H1 (cell line): ENCODE measurements at regions not wholly inside any gene's neighbourhood (a gene's known extent, or its start where the extent isn't known, plus 50 kb on each side); places are given as distances from the start of the nearest gene placed in this dataset.

ENCODE experiments used
- CTCF ChIA-PET: fragments of 300-600 bp; sonication (Branson Sonifier 250); formaldehyde crosslinking; loops from one replicate; lab custom pipeline; 2021; ENCODE audit not compliant: partially characterized antibody; lab: Charles Lee
- POLR2A ChIA-PET: fragments of 300-600 bp; sonication (Branson Sonifier 250); formaldehyde crosslinking; loops from one replicate; lab custom pipeline; 2021; ENCODE audit warnings: inconsistent platforms; ENCODE audit not compliant: partially characterized antibody; lab: Charles Lee
- DNase-seq, 2 experiments: peaks; one replicate each; pipeline versions ENCODE4 v3.0.0 to v3.0.0-alpha.2; 2010 to 2022; ENCODE audit warnings: low spot score in 2 of 2, low read depth in 1 of 2, mixed read lengths in 1 of 2
- FAIRE-seq: peaks from 2 replicates; lab custom pipeline; 2011; peaks lifted over from hg19 to GRCh38; lab: Jason Lieb, UNC
- H2AFZ ChIP-seq: 2 replicates; pipeline ENCODE4 v1.8.1; 2012; ENCODE audit warnings: low read length, inconsistent platforms
- H2AK5ac ChIP-seq: 2 replicates; pipeline ENCODE4 v1.6.1; 2013; ENCODE audit warnings: low read depth, low read length
- H2BK120ac ChIP-seq: replicated peaks from 2 replicates; pipeline ENCODE3; 2013; ENCODE audit warnings: low read depth, low read length, inconsistent platforms
- H2BK12ac ChIP-seq: 2 replicates; pipeline ENCODE4 v1.6.1; 2013; ENCODE audit warnings: low read depth, low read length
- H2BK15ac ChIP-seq: 2 replicates; pipeline ENCODE4 v1.6.1; 2013; ENCODE audit warnings: low read length
- H2BK20ac ChIP-seq: 2 replicates; pipeline ENCODE4 v1.6.1; 2013; ENCODE audit warnings: low read length
- H2BK5ac ChIP-seq: 2 replicates; pipeline ENCODE4 v1.6.1; 2013; ENCODE audit warnings: low read depth, low read length
- H3K14ac ChIP-seq: 2 replicates; pipeline ENCODE4 v1.6.1; 2013; ENCODE audit warnings: inconsistent platforms; ENCODE audit not compliant: insufficient read length
- H3K18ac ChIP-seq: 2 replicates; pipeline ENCODE4 v1.6.1; 2013; ENCODE audit warnings: low read length; ENCODE audit errors: extremely low read depth
- H3K23ac ChIP-seq: 2 replicates; pipeline ENCODE4 v1.6.1; 2013; ENCODE audit warnings: inconsistent platforms; ENCODE audit not compliant: insufficient read length
- H3K23me2 ChIP-seq: 2 replicates; pipeline ENCODE4 v1.6.1; 2013; ENCODE audit warnings: low read depth, low read length
- H3K27ac ChIP-seq: 2 replicates; pipeline ENCODE4 v1.6.1; 2011; ENCODE audit warnings: low read depth, low read length, inconsistent platforms
- H3K27me3 ChIP-seq, 4 experiments: replicated peaks in 1 of 4; 1 replicate in 1 of 4; 2 replicates in 3 of 4; pipeline versions ENCODE4 v1.6.1 to v1.8.1; 2011 to 2013; ENCODE audit warnings: low read length in 3 of 4, mild to moderate bottlenecking in 3 of 4, inconsistent platforms in 2 of 4, mixed read lengths in 2 of 4, moderate library complexity in 1 of 4; ENCODE audit not compliant: control insufficient read depth in 3 of 4, insufficient read depth in 3 of 4; ENCODE audit errors: extremely low read depth in 1 of 4
- H3K36me3 ChIP-seq, 4 experiments: 2 replicates each; pipeline versions ENCODE4 v1.6.1 to v1.8.1; 2011 to 2013; ENCODE audit warnings: mild to moderate bottlenecking in 4 of 4, low read length in 3 of 4, moderate library complexity in 2 of 4, control low read depth in 1 of 4, inconsistent platforms in 1 of 4; ENCODE audit not compliant: insufficient read depth in 4 of 4, control insufficient read depth in 2 of 4
- H3K4ac ChIP-seq: replicated peaks from 2 replicates; pipeline ENCODE3; 2013; ENCODE audit warnings: low read length, low read depth, mixed read lengths, inconsistent platforms; ENCODE audit not compliant: insufficient read length
- H3K4me1 ChIP-seq, 4 experiments: replicated peaks in 1 of 4; 1 replicate in 1 of 4; 2 replicates in 3 of 4; pipeline versions ENCODE4 v1.6.1 to v1.8.1; 2011 to 2013; ENCODE audit warnings: low read length in 3 of 4, inconsistent platforms in 2 of 4, mixed read lengths in 1 of 4; ENCODE audit not compliant: insufficient read depth in 4 of 4, control insufficient read depth in 3 of 4
- H3K4me2 ChIP-seq, 2 experiments: 2 replicates each; pipeline versions ENCODE4 v1.6.1 to v1.8.1; 2011 to 2013; ENCODE audit warnings: low read depth in 2 of 2, low read length in 2 of 2, control low read depth in 1 of 2, inconsistent platforms in 1 of 2, mild to moderate bottlenecking in 1 of 2; ENCODE audit not compliant: insufficient read depth in 1 of 2
- H3K4me3 ChIP-seq, 4 experiments: fragments of 200-600, 300-600 bp in 1 of 4; sonication (generic), shearing (Covaris generic), sonication (Bioruptor Twin) in 1 of 4; 2 replicates each; pipeline versions ENCODE4 v1.5.1 to v1.8.1; 2011 to 2016; ENCODE audit warnings: low read length in 4 of 4, low read depth in 3 of 4, control low read depth in 2 of 4, inconsistent platforms in 2 of 4, mild to moderate bottlenecking in 2 of 4, mixed read lengths in 1 of 4, moderate library complexity in 1 of 4; ENCODE audit not compliant: insufficient read depth in 2 of 4; ENCODE audit errors: extremely low read depth in 1 of 4
- H3K56ac ChIP-seq: replicated peaks from 2 replicates; pipeline ENCODE3; 2013; ENCODE audit warnings: low read depth, mild to moderate bottlenecking, mixed read lengths, low read length, inconsistent platforms; ENCODE audit not compliant: insufficient read length
- H3K79me1 ChIP-seq: 2 replicates; pipeline ENCODE4 v1.6.1; 2013; ENCODE audit warnings: low read depth, low read length, control low read depth
- H3K79me2 ChIP-seq, 2 experiments: 2 replicates each; pipeline versions ENCODE4 v1.6.1 to v1.8.1; 2012 to 2013; ENCODE audit warnings: low read length in 2 of 2, mild to moderate bottlenecking in 2 of 2, inconsistent platforms in 1 of 2; ENCODE audit not compliant: insufficient read depth in 2 of 2, control insufficient read depth in 1 of 2
- H3K9ac ChIP-seq, 4 experiments: replicated peaks in 1 of 4; 1 replicate in 1 of 4; 2 replicates in 3 of 4; pipeline versions ENCODE4 v1.6.1 to v1.8.1; 2011 to 2013; ENCODE audit warnings: low read depth in 3 of 4, low read length in 3 of 4, control low read depth in 2 of 4, mild to moderate bottlenecking in 2 of 4, moderate library complexity in 2 of 4, inconsistent platforms in 1 of 4; ENCODE audit errors: extremely low read depth in 1 of 4
- H3K9me3 ChIP-seq, 2 experiments: 2 replicates each; pipeline versions ENCODE4 v1.6.1 to v1.8.1; 2012 to 2013; ENCODE audit warnings: mild to moderate bottlenecking in 2 of 2, moderate library complexity in 2 of 2, control low read depth in 1 of 2, inconsistent platforms in 1 of 2, low read depth in 1 of 2, low read length in 1 of 2, mixed read lengths in 1 of 2; ENCODE audit not compliant: insufficient read depth in 2 of 2
- H4K20me1 ChIP-seq, 2 experiments: replicated peaks in 1 of 2; 2 replicates each; pipeline versions ENCODE3 to v1.8.1; 2011 to 2013; ENCODE audit warnings: inconsistent platforms in 2 of 2, low read length in 2 of 2, mild to moderate bottlenecking in 1 of 2; ENCODE audit not compliant: insufficient read depth in 2 of 2, control insufficient read depth in 1 of 2
- H4K5ac ChIP-seq: 2 replicates; pipeline ENCODE4 v1.6.1; 2013; ENCODE audit warnings: low read length, low read depth, mixed read lengths, inconsistent platforms; ENCODE audit not compliant: insufficient read length
- H4K8ac ChIP-seq: 2 replicates; pipeline ENCODE4 v1.8.0; 2013; ENCODE audit warnings: mild to moderate bottlenecking, moderate library complexity, low read length, inconsistent platforms; ENCODE audit not compliant: insufficient read depth; ENCODE audit errors: extremely low read depth
- H4K91ac ChIP-seq: replicated peaks from 2 replicates; pipeline ENCODE3; 2013; ENCODE audit warnings: low read length, mixed read lengths, inconsistent platforms; ENCODE audit not compliant: insufficient read length
- ATF2 ChIP-seq: IDR thresholded peaks from 2 replicates; pipeline ENCODE4 v1.6.1; 2012; ENCODE audit warnings: low read length, inconsistent platforms
- BACH1 ChIP-seq: IDR thresholded peaks from 2 replicates; pipeline ENCODE4 v1.6.1; 2012; ENCODE audit warnings: low read length, improper control_type of control experiment
- CTCF ChIP-seq, 3 experiments: IDR thresholded peaks; 1 replicate in 2 of 3; 2 replicates in 1 of 3; pipeline versions ENCODE4 v1.5.1 to v1.6.1; 2011; ENCODE audit warnings: low read length in 3 of 3, mild to moderate bottlenecking in 3 of 3, inconsistent platforms in 2 of 3, low read depth in 1 of 3, moderate library complexity in 1 of 3; ENCODE audit not compliant: insufficient read depth in 1 of 3; ENCODE audit errors: control extremely low read depth in 1 of 3
- HDAC2 ChIP-seq, 2 experiments: fragments of 300-600 bp in 1 of 2; sonication (generic) in 1 of 2; IDR thresholded peaks; 2 replicates each; pipeline ENCODE4 v1.6.1; 2011 to 2012; ENCODE audit warnings: low read depth in 2 of 2, low read length in 2 of 2, mild to moderate bottlenecking in 2 of 2, moderate library complexity in 2 of 2, borderline replicate concordance in 1 of 2, inconsistent platforms in 1 of 2
- KDM5A ChIP-seq: fragments of 200-600 bp; IDR thresholded peaks from 2 replicates; pipeline ENCODE4 v1.7.1; 2012; ENCODE audit warnings: mild to moderate bottlenecking, low read length, inconsistent platforms, mixed read lengths
- NRF1 ChIP-seq: IDR thresholded peaks from 2 replicates; pipeline ENCODE4 v1.6.1; 2011; ENCODE audit warnings: mild to moderate bottlenecking, low read depth, low read length, improper control_type of control experiment
- POU5F1 ChIP-seq: IDR thresholded peaks from 2 replicates; pipeline ENCODE4 v1.6.1; 2011; ENCODE audit warnings: low read depth, mild to moderate bottlenecking, low read length, moderate library complexity
- SAP30 ChIP-seq: fragments of 300-600 bp; sonication (generic); IDR thresholded peaks from 2 replicates; pipeline ENCODE4 v1.7.1; 2012; ENCODE audit warnings: low read length, moderate library complexity, mild to moderate bottlenecking, inconsistent platforms; ENCODE audit not compliant: insufficient read depth, insufficient replicate concordance
- TEAD4 ChIP-seq: IDR thresholded peaks from 2 replicates; pipeline ENCODE4 v1.6.1; 2012; ENCODE audit warnings: low read depth, low read length, inconsistent platforms, mixed read lengths
- ZNF274 ChIP-seq: IDR thresholded peaks from 2 replicates; pipeline ENCODE4 v1.7.0; 2012; ENCODE audit warnings: low read length, borderline replicate concordance; ENCODE audit errors: extremely low read depth
- WGBS, 2 experiments: shearing (Covaris generic) in 1 of 2; methylation state at CpG; one replicate each; pipeline versions ENCODE4 v1.1.6 to v1.1.7; 2013 to 2015; ENCODE audit warnings: low lambda C conversion rate in 2 of 2, mixed read lengths in 2 of 2, inconsistent platforms in 1 of 2, low coverage in 1 of 2, missing lambda C conversion rate in 1 of 2; ENCODE audit not compliant: insufficient replicate concordance in 2 of 2, insufficient coverage in 1 of 2, insufficient read length in 1 of 2; ENCODE audit errors: extremely low coverage in 1 of 2, missing lambda C conversion rate in 1 of 2; 5-methylcytosine and 5-hydroxymethylcytosine counted together

GRCh38 chr10:124346831-124347230 lies 71.9 kb downstream of the OAT start:
- H3K27me3 ChIP-seq, result no peaks in the 10 kb centered on the region
- no peak overlapping the region for H3K18ac ChIP-seq
- H4K8ac ChIP-seq, result no peak overlapping the region
- no peak overlapping the region for H4K5ac ChIP-seq
- no peak overlapping the region for H3K56ac ChIP-seq
- no peaks in the 10 kb centered on the region for H3K79me1 ChIP-seq
- no peaks in the 10 kb centered on the region for H3K79me2 ChIP-seq
- H3K27ac ChIP-seq, result no peak overlapping the region
- no peak overlapping the region for H3K9ac ChIP-seq
- no peak overlapping the region for H2BK15ac ChIP-seq
- H3K4me2 ChIP-seq, result no peak overlapping the region
- H2AK5ac ChIP-seq, result no peak overlapping the region
- DNase-seq (no peak), FAIRE-seq (no peak)
- H4K91ac ChIP-seq, result no peak overlapping the region
- H2AFZ ChIP-seq, result no peak overlapping the region
- 91% methylated on average over 8 of the region's 8 CpGs; no CpG with 5 or more reads in 1 of the 2 experiments for WGBS, 2 experiments
- H2BK20ac ChIP-seq, result no peak overlapping the region
- CTCF ChIA-PET, result interaction anchor here (1.7 to 3.3 kb wide), 3 partner anchors 9 to 19 kb away, joined by 10 to 23 read pairs (median 17); no protein-coding TSS in a partner anchor
- POLR2A ChIA-PET, result interaction anchor here (0.7 kb wide), 1 partner anchor 328 kb away, joined by 3 read pairs; no protein-coding TSS in a partner anchor
- no peaks in the 10 kb centered on the region for H4K20me1 ChIP-seq
- H2BK12ac ChIP-seq, result no peak overlapping the region
- H3K4me1 ChIP-seq, result no peaks in the 10 kb centered on the region; a peak in 1 of 7 replicates
- H3K14ac ChIP-seq, result no peak overlapping the region
- no peaks in the 10 kb centered on the region for H3K9me3 ChIP-seq
- no peak overlapping the region for H3K4me3 ChIP-seq
- H2BK120ac ChIP-seq, result no peak overlapping the region
- no peak overlapping the region for H2BK5ac ChIP-seq
- no peak overlapping the region for H3K23ac ChIP-seq
- no peak overlapping the region for H3K4ac ChIP-seq
- H3K23me2 ChIP-seq, result no peaks in the 10 kb centered on the region; the same call in 1 of the 2 replicates
- H3K36me3 ChIP-seq, result no peaks in the 10 kb centered on the region
- TF ChIP-seq POU5F1 (no peak), HDAC2 (IDR thresholded peaks at IDR 0.05; ENCODE audit: borderline replicate concordance in 1 of 2, low read depth in 2 of 2, low read length in 2 of 2) (no peak), NRF1 (no peak), ZNF274 (no peak), ATF2 (no peak), CTCF (IDR thresholded peaks at IDR 0.05; ENCODE audit: control extremely low read depth in 1 of 3, insufficient read depth in 1 of 3, low read depth in 1 of 3, low read length in 3 of 3) (no peak), SAP30 (no peak), BACH1 (no peak), TEAD4 (no peak), KDM5A (no peak)
